Neural cell (in vitro differentiated cells): ENCODE measurements at regions not wholly inside any gene's neighbourhood (a gene's known extent, or its start where the extent isn't known, plus 50 kb on each side); places are given as distances from the start of the nearest gene placed in this dataset.

Source experiments
- H2AFZ ChIP-seq: fragments of 200-600, 300-800 bp; sonication (generic), shearing (Covaris generic); 2 replicates; pipeline ENCODE4 v1.6.0; 2014; ENCODE audit warnings: low read depth, mild to moderate bottlenecking, antibody characterized with exemption, low read length, moderate library complexity
- H3F3A ChIP-seq: fragments of 200-600 bp; shearing (Covaris generic); 2 replicates; pipeline ENCODE4 v1.6.1; 2016; ENCODE audit warnings: mild to moderate bottlenecking, moderate library complexity, mixed read lengths, antibody characterized with exemption, low read length; ENCODE audit not compliant: insufficient read depth, poor library complexity, severe bottlenecking
- H3K27ac ChIP-seq: fragments of 200-600, 300-800 bp; sonication (generic), shearing (Covaris generic); 2 replicates; pipeline ENCODE4 v1.5.1; 2014; ENCODE audit warnings: mild to moderate bottlenecking, low read length, moderate library complexity
- H3K27me3 ChIP-seq: fragments of 300-800, 200-600 bp; sonication (generic), shearing (Covaris generic); 2 replicates; pipeline ENCODE4 v1.6.0; 2014; ENCODE audit warnings: mild to moderate bottlenecking, low read depth, low read length, moderate library complexity; ENCODE audit not compliant: insufficient read depth
- H3K36me3 ChIP-seq: fragments of 300-800, 200-600 bp; sonication (generic), shearing (Covaris generic); 2 replicates; pipeline ENCODE4 v1.5.1; 2014; ENCODE audit warnings: mild to moderate bottlenecking, antibody characterized with exemption, low read length, moderate library complexity; ENCODE audit not compliant: insufficient read depth
- H3K4me2 ChIP-seq: fragments of 300-800, 200-600 bp; sonication (generic), shearing (Covaris generic); 2 replicates; pipeline ENCODE4 v1.6.0; 2014; ENCODE audit warnings: mild to moderate bottlenecking, low read length
- H3K4me3 ChIP-seq: fragments of 300-800, 200-600 bp; sonication (generic), shearing (Covaris generic); 2 replicates; pipeline ENCODE4 v1.5.1; 2014; ENCODE audit warnings: mild to moderate bottlenecking, low read length, moderate library complexity
- H3K79me2 ChIP-seq: fragments of 200-600 bp; shearing (Covaris generic); replicated peaks from 2 replicates; pipeline ENCODE4 v1.6.0; 2014; ENCODE audit warnings: mild to moderate bottlenecking, low read length, moderate library complexity; ENCODE audit not compliant: insufficient read depth
- H3K9ac ChIP-seq: fragments of 300-800, 200-600 bp; sonication (generic), shearing (Covaris generic); 2 replicates; pipeline ENCODE4 v1.6.1; 2016; ENCODE audit warnings: mild to moderate bottlenecking, low read length, mixed read lengths
- H3K9me2 ChIP-seq: fragments of 200-600 bp; shearing (Covaris generic); 2 replicates; pipeline ENCODE4 v1.6.1; 2016; ENCODE audit warnings: mild to moderate bottlenecking, low read length, mixed read lengths; ENCODE audit not compliant: insufficient read depth
- H3K9me3 ChIP-seq: fragments of 200-600, 300-800 bp; sonication (generic), shearing (Covaris generic); 2 replicates; pipeline ENCODE4 v1.6.1; 2016; ENCODE audit warnings: mild to moderate bottlenecking, mixed run types, low read length, moderate library complexity, mixed read lengths
- H4K20me1 ChIP-seq: fragments of 200-600 bp; shearing (Covaris generic); 2 replicates; pipeline ENCODE4 v1.6.1; 2016; ENCODE audit warnings: mild to moderate bottlenecking, mixed run types; ENCODE audit not compliant: insufficient read depth
- CTCF ChIP-seq: fragments of 450-650 bp; IDR thresholded peaks from 2 replicates; pipeline ENCODE4 v1.5.1; 2014; ENCODE audit warnings: antibody characterized with exemption, mild to moderate bottlenecking, moderate library complexity; ENCODE audit not compliant: poor library complexity, severe bottlenecking
- EP300 ChIP-seq: fragments of 450-650 bp; conservative IDR thresholded peaks from 2 replicates; pipeline ENCODE4 v1.6.1; 2014; ENCODE audit warnings: antibody characterized with exemption, mild to moderate bottlenecking, moderate library complexity; ENCODE audit not compliant: poor library complexity, severe bottlenecking
- EZH2 ChIP-seq: fragments of 200-600, 300-800 bp; shearing (Covaris generic), sonication (generic); IDR thresholded peaks from 2 replicates; pipeline ENCODE4 v1.6.1; 2014; ENCODE audit warnings: antibody characterized with exemption, low read length, borderline replicate concordance, mild to moderate bottlenecking; ENCODE audit not compliant: insufficient read depth, poor library complexity, severe bottlenecking
- MXI1 ChIP-seq: fragments of 450-650 bp; conservative IDR thresholded peaks from 2 replicates; pipeline ENCODE4 v1.6.1; 2014; ENCODE audit warnings: antibody characterized with exemption, mild to moderate bottlenecking; ENCODE audit not compliant: poor library complexity, severe bottlenecking
- POLR2AphosphoS5 ChIP-seq: IDR thresholded peaks from 2 replicates; pipeline ENCODE4 v1.6.1; 2012
- RAD21 ChIP-seq: fragments of 450-650 bp; conservative IDR thresholded peaks from 2 replicates; pipeline ENCODE4 v1.6.1; 2014; ENCODE audit warnings: antibody characterized with exemption, mild to moderate bottlenecking, moderate library complexity
- REST ChIP-seq: IDR thresholded peaks from 2 replicates; pipeline ENCODE4 v1.6.1; 2012; ENCODE audit warnings: borderline replicate concordance
- SMC3 ChIP-seq: fragments of 450-650 bp; conservative IDR thresholded peaks from 2 replicates; pipeline ENCODE4 v1.6.1; 2014; ENCODE audit warnings: antibody characterized with exemption, mild to moderate bottlenecking, moderate library complexity; ENCODE audit not compliant: poor library complexity
- TAF1 ChIP-seq: IDR thresholded peaks from 2 replicates; pipeline ENCODE4 v1.6.1; 2012; ENCODE audit warnings: low read depth

- H3K79me2 ChIP-seq: no peaks in the 10 kb centered on the region
- H3K36me3 ChIP-seq: no peaks in the 10 kb centered on the region
- no peak overlapping the region for H3K4me2 ChIP-seq
- H3K9me3 ChIP-seq: no peaks in the 10 kb centered on the region
- H3K4me3 ChIP-seq: no peak overlapping the region
- H2AFZ ChIP-seq: no peak overlapping the region
- H3K27me3 ChIP-seq: no peaks in the 10 kb centered on the region
- H3K9ac ChIP-seq: no peak overlapping the region
- H3K27ac ChIP-seq: no peak overlapping the region
- TF ChIP-seq POLR2AphosphoS5: no peak
- no peak for TF ChIP-seq TAF1
- TF ChIP-seq MXI1: no peak
- TF ChIP-seq SMC3: no peak
- no peak for TF ChIP-seq RAD21
- TF ChIP-seq CTCF: no peak
- TF ChIP-seq EP300: no peak
- TF ChIP-seq EZH2: no peak
- TF ChIP-seq REST: no peak
- no peaks in the 10 kb centered on the region for H4K20me1 ChIP-seq
- no peaks in the 10 kb centered on the region for H3F3A ChIP-seq
- H3K9me2 ChIP-seq: no peaks in the 10 kb centered on the region
These were observed 147.3 kb upstream of the PMEPA1 start for GRCh38 chr20:57857118-57857517.

- Histone ChIP-seq H3K79me2 (no peaks in the 10 kb centered on the region), H3K27me3 (no peaks in the 10 kb centered on the region), H3K9me2 (no peaks in the 10 kb centered on the region), H3K9me3 (no peaks in the 10 kb centered on the region), H2AFZ (no peak overlapping the region), H3K36me3 (no peaks in the 10 kb centered on the region), H3F3A (no peaks in the 10 kb centered on the region), H3K9ac (no peak overlapping the region), H4K20me1 (no peaks in the 10 kb centered on the region), H3K27ac (no peak overlapping the region), H3K4me2 (no peak overlapping the region), H3K4me3 (no peak overlapping the region)
- TF ChIP-seq POLR2AphosphoS5 (no peak), TAF1 (no peak), CTCF (no peak), REST (no peak), SMC3 (no peak)
These were observed 146.8 kb upstream of the PMEPA1 start for GRCh38 chr20:57856658-57857057.
